ENCODE measurements at regions not wholly inside any gene's neighbourhood (a gene's known extent, or its start where the extent isn't known, plus 50 kb on each side); places are given as distances from the start of the nearest gene placed in this dataset.

DNA sequence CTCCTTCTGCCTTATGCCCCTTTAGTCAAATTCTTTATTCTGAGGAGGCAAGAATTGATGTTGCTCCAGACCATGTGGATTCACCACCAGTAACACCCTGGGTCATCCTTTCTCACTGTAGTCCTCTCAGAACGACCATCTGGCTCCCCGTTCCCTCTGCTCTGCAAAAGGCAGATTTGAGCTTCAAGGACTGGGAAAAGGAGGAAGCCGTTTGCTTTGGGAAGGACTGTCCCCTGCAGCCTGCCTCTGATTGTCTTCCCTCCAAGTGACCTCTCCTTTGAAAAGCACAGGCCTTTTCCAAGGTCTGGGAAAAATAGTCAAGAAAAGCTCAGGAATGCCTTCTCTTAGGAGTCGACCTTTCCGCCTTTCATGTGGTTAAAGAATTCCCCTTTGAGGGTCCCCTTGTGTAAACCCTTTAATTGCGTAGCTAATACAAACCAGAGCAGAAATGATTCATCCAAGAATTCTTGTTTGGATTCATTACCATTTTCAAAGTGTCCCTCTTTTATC is 130.1 kb upstream of the COPS8 start:
- Histone ChIP-seq H3K27me3 (no peaks in the 10 kb centered on the region), H3K27ac (no peak overlapping the region), H3K36me3 (no peaks in the 10 kb centered on the region), H3K4me3 (no peak overlapping the region), H3K4me1 (no peaks in the 10 kb centered on the region), H3K9me3 (no peaks in the 10 kb centered on the region)
- WGBS, 2 donors (ENCODE audit: low coverage in 1 of 2), result 60 to 92% methylated on average over 3 to 6 of the region's 6 CpGs
- no peak for TF ChIP-seq EP300 (IDR thresholded peaks at IDR 0.05; ENCODE audit: low read depth)
- TF ChIP-seq POLR2AphosphoS5 (IDR thresholded peaks at IDR 0.05), result no peak
- no peak for TF ChIP-seq POLR2A (IDR thresholded peaks at IDR 0.05)
- TF ChIP-seq, protein P1, sequence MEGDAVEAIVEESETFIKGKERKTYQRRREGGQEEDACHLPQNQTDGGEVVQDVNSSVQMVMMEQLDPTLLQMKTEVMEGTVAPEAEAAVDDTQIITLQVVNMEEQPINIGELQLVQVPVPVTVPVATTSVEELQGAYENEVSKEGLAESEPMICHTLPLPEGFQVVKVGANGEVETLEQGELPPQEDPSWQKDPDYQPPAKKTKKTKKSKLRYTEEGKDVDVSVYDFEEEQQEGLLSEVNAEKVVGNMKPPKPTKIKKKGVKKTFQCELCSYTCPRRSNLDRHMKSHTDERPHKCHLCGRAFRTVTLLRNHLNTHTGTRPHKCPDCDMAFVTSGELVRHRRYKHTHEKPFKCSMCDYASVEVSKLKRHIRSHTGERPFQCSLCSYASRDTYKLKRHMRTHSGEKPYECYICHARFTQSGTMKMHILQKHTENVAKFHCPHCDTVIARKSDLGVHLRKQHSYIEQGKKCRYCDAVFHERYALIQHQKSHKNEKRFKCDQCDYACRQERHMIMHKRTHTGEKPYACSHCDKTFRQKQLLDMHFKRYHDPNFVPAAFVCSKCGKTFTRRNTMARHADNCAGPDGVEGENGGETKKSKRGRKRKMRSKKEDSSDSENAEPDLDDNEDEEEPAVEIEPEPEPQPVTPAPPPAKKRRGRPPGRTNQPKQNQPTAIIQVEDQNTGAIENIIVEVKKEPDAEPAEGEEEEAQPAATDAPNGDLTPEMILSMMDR (IDR thresholded peaks at IDR 0.05), result no peak
- DNase-seq, result no peak
- intact Hi-C loops (cut with DNase I; ENCODE audit: low total_unique reads) (no loop called here), in situ Hi-C loops (cut with MboI; ENCODE audit: low pct_ligation_motif_present in 1 of 4, low pct_unique_long_range_greater_than_20kb in 1 of 4, low sequenced_read_pairs in 3 of 4) (no loop called here)

GRCh38 chr2:236956031-236956618 is 129.6 kb upstream of the COPS8 start:
- Histone ChIP-seq H3K9me3 (no peaks in the 10 kb centered on the region), H3K36me3 (no peaks in the 10 kb centered on the region), H3K27me3 (no peaks in the 10 kb centered on the region), H3K27ac (no peak overlapping the region), H3K4me3 (no peak overlapping the region), H3K4me1 (no peaks in the 10 kb centered on the region)
- in situ Hi-C loops (cut with MboI; ENCODE audit: low pct_ligation_motif_present in 1 of 4, low pct_unique_long_range_greater_than_20kb in 1 of 4, low sequenced_read_pairs in 3 of 4), result no loop called here
- TF ChIP-seq POLR2A (IDR thresholded peaks at IDR 0.05), result no peak
- no peak for TF ChIP-seq EP300 (IDR thresholded peaks at IDR 0.05; ENCODE audit: low read depth)
- TF ChIP-seq, protein P1 (IDR thresholded peaks at IDR 0.05), result no peak
- TF ChIP-seq POLR2AphosphoS5 (IDR thresholded peaks at IDR 0.05), result no peak
- intact Hi-C loops (cut with DNase I; ENCODE audit: low total_unique reads), result no loop called here
- 45 to 62% methylated on average over 4 to 7 of the region's 7 CpGs for WGBS, 2 donors (ENCODE audit: low coverage in 1 of 2)
- no peak for DNase-seq

GRCh38 chr2:236956641-236957040 is 129.0 kb upstream of the COPS8 start:
- H3K27me3 ChIP-seq, result no peaks in the 10 kb centered on the region
- H3K36me3 ChIP-seq, result no peaks in the 10 kb centered on the region
- H3K4me3 ChIP-seq, result no peak overlapping the region
- DNase-seq, result no peak
- no peaks in the 10 kb centered on the region for H3K4me1 ChIP-seq
- 56% methylated on average over 2 of the region's 2 CpGs; no CpG with 5 or more reads in 1 of the 2 donors for WGBS, 2 donors (ENCODE audit: low coverage in 1 of 2)
- intact Hi-C loops (cut with DNase I; ENCODE audit: low total_unique reads), result no loop called here
- no peak overlapping the region for H3K27ac ChIP-seq
- in situ Hi-C loops (cut with MboI; ENCODE audit: low pct_ligation_motif_present in 1 of 4, low pct_unique_long_range_greater_than_20kb in 1 of 4, low sequenced_read_pairs in 3 of 4), result no loop called here
- TF ChIP-seq POLR2AphosphoS5 (IDR thresholded peaks at IDR 0.05) (no peak), EP300 (IDR thresholded peaks at IDR 0.05; ENCODE audit: low read depth) (no peak), POLR2A (IDR thresholded peaks at IDR 0.05) (no peak)
- TF ChIP-seq, protein P1 (IDR thresholded peaks at IDR 0.05), result no peak
- no peaks in the 10 kb centered on the region for H3K9me3 ChIP-seq

GRCh38 chr2:236959036-236959435 is 126.7 kb upstream of the COPS8 start:
- Histone ChIP-seq H3K4me3 (no peak overlapping the region), H3K9me3 (no peaks in the 10 kb centered on the region), H3K27ac (no peak overlapping the region), H3K4me1 (no peaks in the 10 kb centered on the region), H3K27me3 (no peaks in the 10 kb centered on the region), H3K36me3 (no peaks in the 10 kb centered on the region)
- intact Hi-C loops (cut with DNase I; ENCODE audit: low total_unique reads) (no loop called here), in situ Hi-C loops (cut with MboI; ENCODE audit: low pct_ligation_motif_present in 1 of 4, low pct_unique_long_range_greater_than_20kb in 1 of 4, low sequenced_read_pairs in 3 of 4) (no loop called here)
- DNase-seq, result no peak
- WGBS, 2 donors (ENCODE audit: low coverage in 1 of 2), result 95 to 96% methylated on average over 5 of the region's 5 CpGs
- TF ChIP-seq POLR2A (IDR thresholded peaks at IDR 0.05), result no peak
- TF ChIP-seq, protein P1 (IDR thresholded peaks at IDR 0.05), result no peak
- TF ChIP-seq EP300 (IDR thresholded peaks at IDR 0.05; ENCODE audit: low read depth), result no peak
- no peak for TF ChIP-seq POLR2AphosphoS5 (IDR thresholded peaks at IDR 0.05)
